HG02852 (cell line): ENCODE measurements at regions not wholly inside any gene's neighbourhood (a gene's known extent, or its start where the extent isn't known, plus 50 kb on each side); places are given as distances from the start of the nearest gene placed in this dataset.
"Not testable (repeated sequence)": the region's sequence is repeated elsewhere in the genome, so short reads cannot be mapped to it uniquely, and the experiment has no call there.

Experiments
- ATAC-seq: cut with Tn5 transposase; IDR thresholded peaks from one replicate; pipeline ENCODE4 v1.9.1; 2021; ENCODE audit warnings: mild to moderate bottlenecking, moderate library complexity; ENCODE audit not compliant: unreplicated experiment

GRCh38 chr7:11221984-11222383 lies 248.3 kb downstream of the PHF14 start:
- no peak for ATAC-seq

- no peak for ATAC-seq
Measured at GRCh38 chr7:11224535-11224934, 250.9 kb downstream of the PHF14 start.

- no peak for ATAC-seq
Measured at GRCh38 chr7:11228515-11228914, 254.8 kb downstream of the PHF14 start.

- no peak for ATAC-seq
Measured at GRCh38 chr7:11231190-11231589, 257.5 kb downstream of the PHF14 start.

DNA sequence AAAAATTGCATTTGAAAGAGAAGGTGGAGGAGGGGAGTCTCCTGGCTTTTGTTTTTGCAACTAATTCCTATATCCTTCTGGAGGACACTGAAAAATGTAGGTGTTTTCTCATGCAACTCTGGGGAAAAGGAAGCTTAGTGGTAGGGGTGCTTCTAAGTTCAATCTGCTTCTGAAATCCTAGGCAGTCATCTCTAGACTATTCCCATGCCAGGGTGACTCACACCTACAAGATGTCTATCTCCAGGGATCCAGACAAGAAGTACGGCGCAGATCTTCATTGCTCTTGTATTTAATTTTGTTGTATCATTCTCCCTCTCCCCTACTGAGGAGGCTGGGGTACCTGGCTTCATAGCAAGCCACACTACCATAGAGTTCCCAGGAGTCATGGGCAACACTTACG lies 258.8 kb downstream of the PHF14 start:
- no peak for ATAC-seq

- no peak for ATAC-seq
Measured at GRCh38 chr7:11233871-11234270, 260.2 kb downstream of the PHF14 start.

- ATAC-seq: no peak
Measured at GRCh38 chr7:11235491-11235890, 261.8 kb downstream of the PHF14 start.

DNA sequence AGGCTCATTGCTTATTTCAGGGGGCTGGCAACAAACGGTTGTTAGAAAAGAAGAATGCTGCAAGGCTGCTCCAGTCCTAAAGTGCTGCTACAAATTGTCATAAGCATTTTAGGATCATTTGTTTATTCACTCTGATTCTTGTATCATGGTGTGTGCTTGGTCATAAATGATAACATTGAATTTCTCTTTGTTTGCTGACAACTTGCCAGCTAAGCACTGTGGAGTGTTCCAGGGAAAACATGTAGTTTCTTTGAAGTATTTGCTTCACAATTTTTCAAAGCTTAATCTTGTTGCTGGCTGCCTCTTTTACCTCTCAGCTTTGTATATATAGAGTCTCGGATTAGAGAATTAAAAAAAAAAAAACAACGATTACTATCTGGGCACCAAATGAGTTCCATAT lies 263.0 kb downstream of the PHF14 start:
- ATAC-seq: no peak

- no peak for ATAC-seq
Measured at GRCh38 chr7:11237742-11238141, 264.1 kb downstream of the PHF14 start.

GRCh38 chr7:11239316-11239715 lies 265.6 kb downstream of the PHF14 start:
- no peak for ATAC-seq

DNA sequence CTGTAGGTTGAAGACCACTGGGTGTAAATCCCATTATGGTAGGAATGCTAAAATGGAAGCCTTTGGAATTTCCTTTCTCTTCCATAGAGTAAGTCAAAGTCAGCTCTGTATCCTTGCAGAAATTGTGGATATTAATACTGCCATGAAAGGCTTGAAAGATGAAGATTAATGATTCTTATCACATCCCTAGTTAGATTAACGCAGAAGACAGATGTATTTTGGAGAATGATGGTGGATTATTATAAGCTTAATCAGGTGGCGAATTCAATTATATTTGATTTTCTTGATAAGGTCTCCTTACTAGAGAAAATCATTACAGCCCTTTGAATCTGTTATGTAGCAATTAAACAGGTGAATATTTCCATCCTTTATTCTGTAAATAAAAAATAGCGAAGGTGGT lies 270.1 kb downstream of the PHF14 start:
- ATAC-seq: no peak

DNA sequence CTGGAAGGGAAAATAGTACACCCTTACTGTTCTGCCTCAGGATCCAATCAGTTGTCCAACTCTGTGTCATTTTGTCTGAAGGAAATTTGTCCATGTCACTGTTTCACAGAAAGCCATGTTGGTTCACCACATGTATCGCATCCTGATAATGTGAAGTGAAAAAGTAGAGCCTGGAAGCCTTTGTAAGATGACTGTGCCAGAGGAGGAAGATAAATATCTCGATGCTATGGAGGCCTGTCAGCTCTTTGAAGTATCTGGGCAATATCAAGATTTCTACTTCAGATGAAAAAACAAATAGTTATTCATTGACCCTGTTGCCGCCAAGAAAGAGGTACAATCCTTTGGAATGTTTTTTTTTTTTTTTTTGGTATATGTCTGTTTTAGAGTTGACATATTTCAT lies 270.5 kb downstream of the PHF14 start:
- ATAC-seq: no peak

DNA sequence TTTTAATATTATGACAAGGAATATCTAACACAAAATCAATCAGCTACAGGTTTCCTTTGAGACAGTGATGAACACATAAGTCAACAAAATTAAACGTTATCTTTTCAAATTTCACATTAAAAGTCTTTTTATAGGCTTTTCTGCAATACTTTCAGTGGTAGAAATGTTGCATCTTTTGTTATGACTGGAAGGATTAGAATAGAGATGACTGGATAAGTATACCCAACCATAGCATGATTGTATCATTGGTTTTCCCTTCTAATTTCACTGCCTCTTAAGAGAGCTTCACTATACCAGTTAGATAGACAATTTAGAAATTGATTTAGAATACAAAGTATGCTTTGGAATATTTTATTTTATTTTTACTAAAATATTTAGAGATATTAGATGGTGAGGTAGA lies 273.9 kb downstream of the PHF14 start:
- ATAC-seq: no peak

DNA sequence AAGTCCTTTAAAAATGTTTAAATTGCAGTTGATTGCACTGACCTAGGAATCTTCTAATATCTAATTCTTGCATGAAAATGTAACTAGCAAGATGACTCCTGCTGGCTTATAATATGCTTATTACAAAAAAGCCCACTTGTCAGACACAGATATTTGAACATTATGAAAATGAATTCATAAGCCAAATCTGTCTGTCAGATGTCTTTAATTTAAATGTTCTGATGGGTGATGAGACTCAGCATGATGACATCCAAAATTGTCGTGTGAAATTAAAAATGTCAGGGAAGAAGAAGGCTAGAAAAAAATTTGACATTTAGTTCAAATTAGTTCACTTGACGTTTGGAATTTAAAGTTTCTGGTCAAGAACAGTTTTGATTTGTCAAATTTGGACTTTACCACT lies 277.8 kb downstream of the PHF14 start:
- ATAC-seq: no peak

DNA sequence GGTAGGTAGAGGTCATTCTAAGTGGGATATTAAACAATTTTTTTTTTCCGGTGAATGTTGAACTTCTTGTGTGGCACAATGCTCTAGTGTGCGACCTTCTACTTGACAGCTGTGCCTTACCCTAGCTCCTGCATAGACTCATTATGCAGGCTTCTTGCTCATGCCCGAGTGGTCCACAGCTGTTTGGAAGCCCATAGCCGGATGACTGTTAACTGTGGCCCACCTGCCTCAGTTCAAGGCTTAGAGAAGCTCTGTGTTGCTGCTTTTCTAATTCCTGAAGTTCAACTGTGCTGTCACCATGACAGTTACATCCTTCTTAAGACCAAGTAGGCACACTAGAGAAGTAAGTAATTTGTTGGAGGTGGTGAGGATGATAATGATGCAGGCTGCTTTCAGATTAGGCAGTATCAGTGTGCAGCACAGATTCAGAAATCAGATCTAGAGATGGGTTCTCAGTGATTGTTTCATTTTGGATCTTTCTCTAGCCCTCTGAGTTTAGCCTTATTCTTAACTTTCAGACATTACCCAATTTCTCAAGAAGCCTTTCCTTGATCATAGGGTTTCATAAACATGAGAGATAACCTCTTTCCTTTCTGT lies 278.4 kb downstream of the PHF14 start:
- ATAC-seq: no peak

GRCh38 chr7:11252705-11253272 lies 279.1 kb downstream of the PHF14 start:
- ATAC-seq: no peak

GRCh38 chr7:11256501-11256900 lies 282.8 kb downstream of the PHF14 start:
- ATAC-seq: no peak

DNA sequence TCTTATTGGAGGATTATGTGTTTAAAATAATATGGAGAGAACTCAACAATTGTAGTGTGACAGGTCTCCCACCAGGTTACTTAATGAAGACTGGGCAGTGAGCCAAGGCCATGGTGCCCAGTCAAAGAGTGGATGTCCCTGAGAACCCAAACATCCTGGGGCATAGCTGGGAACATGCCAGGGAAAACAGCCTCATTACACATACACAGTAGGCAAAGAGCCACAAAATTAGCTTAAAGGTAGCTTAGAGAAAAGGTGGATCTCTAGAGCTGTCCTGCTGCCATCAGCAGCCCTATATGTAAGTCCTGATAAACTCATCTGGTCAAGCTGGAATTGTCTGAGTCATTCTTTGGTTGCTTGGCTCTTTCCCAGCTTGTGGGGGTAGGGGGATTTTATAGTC lies 287.8 kb downstream of the PHF14 start:
- no peak for ATAC-seq

DNA sequence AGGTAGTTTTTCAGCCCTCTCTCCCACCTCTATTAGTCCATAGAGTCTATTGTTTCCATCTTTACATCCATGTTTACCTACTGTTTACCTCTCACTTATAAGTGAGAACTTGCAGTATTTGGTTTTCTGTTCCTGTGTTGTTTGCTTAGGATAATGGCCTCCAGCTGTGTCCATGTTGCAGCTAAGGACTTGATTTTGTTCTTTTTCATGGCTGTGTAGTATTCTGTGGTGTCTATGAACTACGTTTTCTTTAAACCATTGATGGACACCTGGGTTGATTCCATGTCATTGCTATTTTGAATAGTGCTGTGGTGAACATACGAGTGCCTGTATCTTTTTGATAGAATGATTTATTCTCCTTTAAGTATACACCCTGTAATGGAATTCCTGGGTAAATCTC lies 292.4 kb downstream of the PHF14 start:
- ATAC-seq: no peak

DNA sequence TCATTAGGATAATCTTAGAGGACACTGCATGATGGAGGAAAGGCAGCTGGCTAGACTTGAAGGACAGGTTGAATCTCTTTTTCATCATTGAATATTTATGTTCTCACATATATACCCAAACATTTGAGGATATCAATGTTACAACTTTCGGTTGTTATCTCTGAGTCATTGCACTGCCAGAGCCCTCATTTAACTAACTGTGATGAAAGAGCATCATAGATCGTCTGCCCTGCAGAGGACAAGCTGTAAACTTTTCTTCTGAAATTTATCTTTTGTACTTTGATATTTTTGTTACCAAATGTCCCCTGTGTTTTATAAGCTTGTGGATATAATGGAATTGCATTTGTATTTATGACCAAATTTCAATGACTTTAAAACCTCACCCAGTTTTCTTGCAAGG lies 298.7 kb downstream of the PHF14 start:
- no peak for ATAC-seq

GRCh38 chr7:11274074-11274473 lies 300.4 kb downstream of the PHF14 start:
- no peak for ATAC-seq

DNA sequence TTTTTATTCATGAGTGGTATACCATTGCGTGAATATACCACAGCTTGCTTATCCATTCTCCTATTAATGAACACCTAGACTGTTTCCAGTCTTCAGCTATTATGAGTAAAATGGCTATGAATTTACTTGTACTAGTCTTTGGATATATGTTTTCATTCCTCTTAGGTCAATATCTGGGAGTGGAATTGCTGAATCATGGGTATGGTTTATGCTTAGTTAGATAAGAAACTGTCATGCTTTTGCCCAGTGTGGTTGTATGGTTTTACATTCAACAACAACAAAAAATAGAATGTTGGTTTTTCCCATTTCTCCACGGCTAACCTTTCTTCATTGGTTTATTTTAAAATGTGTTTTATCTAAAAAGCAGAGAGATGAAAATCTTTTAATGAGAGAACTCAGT lies 308.3 kb downstream of the PHF14 start:
- no peak for ATAC-seq

GRCh38 chr7:11283584-11283983 lies 309.9 kb downstream of the PHF14 start:
- ATAC-seq: not testable (repeated sequence)
